Fibroblast of lung (primary cell): ENCODE measurements at regions not wholly inside any gene's neighbourhood (a gene's known extent, or its start where the extent isn't known, plus 50 kb on each side); places are given as distances from the start of the nearest gene placed in this dataset.

Source experiments
- EZH2 ChIP-seq: IDR thresholded peaks from 2 replicates; pipeline ENCODE4 v1.5.1; 2012; ENCODE audit warnings: low read length, control low read depth, mild to moderate bottlenecking; ENCODE audit errors: missing control alignments
- TF ChIP-seq, protein P1 (sequence below), 2 donors: IDR thresholded peaks in 1 of 2; conservative IDR thresholded peaks in 1 of 2; 1 replicate in 1 of 2; 2 replicates in 1 of 2; pipeline ENCODE4 v1.5.1; 2011 to 2012; ENCODE audit warnings: low read length in 2 of 2, control low read depth in 1 of 2, inconsistent platforms in 1 of 2, low read depth in 1 of 2, mild to moderate bottlenecking in 1 of 2

DNA sequence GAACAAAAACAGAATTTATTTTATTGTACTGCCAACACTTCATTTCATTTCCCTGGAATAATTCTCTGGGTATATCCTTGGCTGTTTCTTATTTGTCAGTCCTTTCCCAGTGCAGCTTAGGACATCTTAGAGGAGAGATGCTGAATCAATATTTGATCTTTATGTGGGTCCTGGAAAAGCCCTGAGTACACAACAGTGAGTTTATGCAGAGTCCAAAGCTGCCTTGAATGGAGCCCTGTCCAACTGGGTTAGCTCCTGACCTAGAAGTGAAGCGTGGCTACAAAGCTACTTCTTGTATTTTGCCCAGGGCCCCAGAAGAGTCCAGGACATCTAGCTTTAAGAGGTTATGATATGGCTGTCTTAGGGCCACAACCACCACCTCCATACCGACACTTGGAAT lies 378.0 kb upstream of the FAT3 start:
- no peak for TF ChIP-seq EZH2
- TF ChIP-seq, protein P1, sequence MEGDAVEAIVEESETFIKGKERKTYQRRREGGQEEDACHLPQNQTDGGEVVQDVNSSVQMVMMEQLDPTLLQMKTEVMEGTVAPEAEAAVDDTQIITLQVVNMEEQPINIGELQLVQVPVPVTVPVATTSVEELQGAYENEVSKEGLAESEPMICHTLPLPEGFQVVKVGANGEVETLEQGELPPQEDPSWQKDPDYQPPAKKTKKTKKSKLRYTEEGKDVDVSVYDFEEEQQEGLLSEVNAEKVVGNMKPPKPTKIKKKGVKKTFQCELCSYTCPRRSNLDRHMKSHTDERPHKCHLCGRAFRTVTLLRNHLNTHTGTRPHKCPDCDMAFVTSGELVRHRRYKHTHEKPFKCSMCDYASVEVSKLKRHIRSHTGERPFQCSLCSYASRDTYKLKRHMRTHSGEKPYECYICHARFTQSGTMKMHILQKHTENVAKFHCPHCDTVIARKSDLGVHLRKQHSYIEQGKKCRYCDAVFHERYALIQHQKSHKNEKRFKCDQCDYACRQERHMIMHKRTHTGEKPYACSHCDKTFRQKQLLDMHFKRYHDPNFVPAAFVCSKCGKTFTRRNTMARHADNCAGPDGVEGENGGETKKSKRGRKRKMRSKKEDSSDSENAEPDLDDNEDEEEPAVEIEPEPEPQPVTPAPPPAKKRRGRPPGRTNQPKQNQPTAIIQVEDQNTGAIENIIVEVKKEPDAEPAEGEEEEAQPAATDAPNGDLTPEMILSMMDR (conservative IDR thresholded peaks at IDR 0.05 in 1 of 2, IDR thresholded peaks at IDR 0.05 in 1 of 2; ENCODE audit: low read depth in 1 of 2, low read length in 2 of 2) = no peak
